ENCODE measurements at regions not wholly inside any gene's neighbourhood (a gene's known extent, or its start where the extent isn't known, plus 50 kb on each side); places are given as distances from the start of the nearest gene placed in this dataset.
A peak's percentile ranks its signal among the peaks of the same experiment; 100 is the strongest.

DNA sequence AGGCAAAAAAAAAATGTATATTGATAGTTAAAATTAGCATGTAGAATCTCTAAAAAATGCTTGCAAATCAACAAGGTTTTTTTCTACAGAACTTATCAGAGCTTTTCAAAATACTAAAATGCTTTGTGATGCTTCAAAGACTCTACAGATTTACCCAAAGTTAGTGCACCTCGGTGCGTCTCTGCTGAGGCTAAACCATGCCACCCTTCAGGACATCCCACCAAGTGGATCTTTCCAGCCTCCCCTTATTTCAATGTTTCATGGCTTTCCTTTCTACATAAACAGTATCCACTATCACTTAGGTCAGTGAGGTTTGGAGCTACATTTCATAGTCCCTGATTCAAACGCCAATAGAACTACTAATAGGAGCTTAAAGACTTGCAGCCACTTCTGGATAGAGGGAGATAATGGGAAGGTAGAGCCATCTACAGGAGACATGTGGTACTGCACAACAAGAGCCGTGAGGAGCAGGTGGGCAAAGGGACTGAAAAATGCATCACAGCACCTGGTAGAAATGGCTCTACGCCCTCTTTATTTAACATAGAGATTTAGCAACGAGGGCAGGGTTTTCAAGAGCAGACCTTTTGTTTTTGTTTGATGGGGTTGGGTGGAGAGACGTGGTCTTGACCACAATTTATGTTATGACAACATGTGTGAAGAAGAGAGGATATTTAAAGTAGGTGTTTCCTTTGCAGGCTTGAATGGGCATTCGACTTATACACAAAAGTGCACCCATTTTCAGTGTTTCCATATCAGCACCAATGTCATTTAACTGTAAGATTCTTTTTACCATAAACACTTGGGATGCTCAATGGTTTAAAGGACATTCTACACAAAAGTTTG is 56.1 kb upstream of the SLC35G4 start:
- peak; percentile 23 to 26 for DNase-seq

DNA sequence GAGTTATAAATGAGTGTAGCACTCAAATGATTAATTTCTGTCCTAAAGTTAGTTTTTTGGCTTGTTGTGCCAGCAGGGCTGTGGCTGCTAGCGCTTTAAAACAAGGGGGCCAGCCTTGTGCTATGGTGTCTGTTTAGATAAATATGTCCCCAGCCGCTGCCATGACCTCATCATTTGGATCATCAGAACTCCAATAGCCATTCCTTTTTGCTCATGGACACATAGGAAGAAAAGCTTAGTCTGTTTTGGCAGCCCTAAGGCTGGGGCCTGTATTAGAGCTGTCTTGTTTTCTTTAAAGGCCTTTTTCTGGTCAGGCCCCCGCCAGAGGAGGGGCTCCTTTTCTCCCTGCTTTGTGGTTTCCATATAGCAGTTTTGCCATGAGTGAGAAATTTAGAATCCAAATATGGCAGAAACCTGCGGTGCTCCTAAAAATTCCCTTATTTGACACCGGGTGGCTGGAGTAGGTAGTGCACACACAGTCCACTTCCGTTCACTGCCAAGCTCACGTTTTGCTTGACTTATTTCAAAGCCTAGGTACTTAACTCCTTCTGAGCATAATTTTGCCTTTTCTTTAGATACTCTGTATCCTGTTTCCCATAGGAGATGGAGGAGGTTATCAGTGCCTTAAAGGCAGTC is 60.4 kb upstream of the SLC35G4 start:
- no peak for DNase-seq

DNA sequence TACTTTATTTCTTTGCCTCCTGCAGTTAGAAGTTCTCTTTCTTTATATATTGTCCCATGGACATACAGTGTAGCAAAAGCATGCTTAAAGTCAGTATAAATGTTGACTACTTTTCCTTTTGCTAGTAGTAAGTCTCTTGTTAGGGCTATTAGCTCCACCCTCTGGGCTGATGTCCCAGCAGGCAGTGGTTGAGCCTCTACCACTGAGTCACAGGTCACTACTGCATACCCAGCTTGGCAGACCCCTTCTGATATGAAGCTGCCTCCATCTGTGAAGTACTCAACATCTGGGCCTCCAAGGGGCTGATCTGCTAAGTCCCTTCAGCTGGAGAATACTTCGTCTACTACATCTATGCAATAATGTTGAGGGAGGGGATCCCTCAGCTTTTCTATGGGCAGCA is 61.0 kb upstream of the SLC35G4 start:
- DNase-seq = no peak

DNA sequence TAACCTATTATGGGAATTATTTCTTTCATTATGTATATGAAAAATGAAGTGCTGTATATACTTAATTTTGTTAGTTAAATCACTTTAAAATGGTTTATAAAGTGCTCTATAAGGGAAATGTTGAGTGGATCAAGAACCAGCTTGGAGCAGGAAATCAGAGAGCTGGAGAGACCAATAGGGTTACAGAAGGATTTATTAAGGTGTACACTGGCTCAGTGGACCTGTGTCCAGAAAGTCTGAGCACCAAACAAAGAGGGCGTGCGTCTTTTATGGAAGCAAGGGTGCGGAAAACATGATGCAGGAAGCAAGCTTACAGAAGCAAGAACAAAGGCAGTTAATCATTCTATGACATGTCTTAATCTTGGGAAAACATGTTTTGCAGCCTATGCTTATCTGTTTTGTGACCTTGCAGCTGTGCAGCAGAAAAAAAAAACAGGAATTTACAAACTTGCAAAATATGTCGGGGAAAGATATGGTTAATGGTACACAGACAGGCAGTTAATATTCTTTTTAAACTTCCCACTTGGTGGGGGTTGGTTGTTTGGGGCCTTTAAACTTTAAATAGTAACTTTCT is 65.2 kb upstream of the SLC35G4 start:
- DNase-seq = no peak

DNA sequence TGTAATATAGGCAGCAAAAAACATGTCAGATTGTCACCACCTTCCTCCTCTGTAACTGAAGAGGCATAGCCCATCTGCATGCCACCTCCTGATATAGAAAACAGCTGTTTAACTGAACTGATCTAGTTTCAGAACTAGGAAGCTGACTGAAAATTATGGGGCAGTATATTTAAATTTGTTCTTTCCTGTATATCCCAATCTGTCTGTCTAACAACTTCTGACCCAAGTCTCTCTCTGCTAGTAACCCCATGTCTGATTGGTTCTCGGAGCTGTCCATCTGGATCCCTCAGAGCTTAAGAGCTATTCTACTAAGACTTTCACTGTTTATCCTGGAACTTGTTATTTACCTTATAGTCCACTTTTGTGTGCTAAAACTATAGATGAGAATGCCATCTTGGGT is 68.2 kb upstream of the SLC35G4 start:
- DNase-seq = no peak

DNA sequence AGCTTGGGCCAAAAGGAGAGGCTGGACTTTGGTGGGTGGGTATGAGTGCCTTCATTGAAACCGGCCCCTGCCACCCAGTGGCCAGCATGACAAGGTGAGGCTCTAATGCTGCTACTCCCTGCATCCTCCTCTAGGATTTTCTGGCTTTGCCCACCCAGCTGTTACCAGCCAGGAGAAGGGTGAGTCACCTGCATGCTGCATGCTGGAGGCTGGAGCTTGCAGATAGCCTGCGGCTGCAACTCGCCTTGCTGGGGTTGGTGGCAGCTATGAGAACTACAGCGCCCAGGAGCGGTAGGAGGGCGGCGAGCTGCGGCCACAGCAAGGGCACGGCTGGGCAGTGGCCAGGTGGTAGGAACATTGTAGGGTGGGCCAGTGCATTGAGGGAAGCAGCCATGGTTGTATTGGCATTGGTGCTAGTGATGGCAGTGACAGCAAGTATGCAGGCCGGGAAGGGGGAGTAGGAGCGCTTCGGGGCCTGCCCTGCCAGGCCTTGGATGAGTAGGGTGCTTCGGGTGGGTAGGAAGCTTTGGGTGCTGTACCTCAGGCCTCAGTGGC is 75.4 kb upstream of the SLC35G4 start:
- DNase-seq = no peak

DNA sequence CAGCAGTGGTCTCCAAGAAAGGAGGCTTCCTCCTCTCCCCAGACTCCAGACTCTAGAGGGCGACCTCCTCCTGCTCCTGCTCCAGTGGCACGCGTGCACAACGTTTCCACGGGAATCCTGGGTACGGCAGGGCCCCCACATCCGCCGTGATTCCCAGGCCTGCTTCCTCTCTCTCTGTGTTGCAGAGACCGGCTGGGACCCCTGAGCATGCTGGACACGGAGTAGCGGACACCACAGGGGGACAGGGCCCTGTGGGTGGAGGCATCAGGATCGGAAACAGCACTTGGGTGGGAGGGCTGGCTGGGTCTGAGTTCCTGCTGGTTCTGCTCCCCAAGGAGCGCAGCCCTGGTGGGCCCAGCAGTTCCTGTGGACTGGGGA is 75.9 kb upstream of the SLC35G4 start:
- DNase-seq = no peak

DNA sequence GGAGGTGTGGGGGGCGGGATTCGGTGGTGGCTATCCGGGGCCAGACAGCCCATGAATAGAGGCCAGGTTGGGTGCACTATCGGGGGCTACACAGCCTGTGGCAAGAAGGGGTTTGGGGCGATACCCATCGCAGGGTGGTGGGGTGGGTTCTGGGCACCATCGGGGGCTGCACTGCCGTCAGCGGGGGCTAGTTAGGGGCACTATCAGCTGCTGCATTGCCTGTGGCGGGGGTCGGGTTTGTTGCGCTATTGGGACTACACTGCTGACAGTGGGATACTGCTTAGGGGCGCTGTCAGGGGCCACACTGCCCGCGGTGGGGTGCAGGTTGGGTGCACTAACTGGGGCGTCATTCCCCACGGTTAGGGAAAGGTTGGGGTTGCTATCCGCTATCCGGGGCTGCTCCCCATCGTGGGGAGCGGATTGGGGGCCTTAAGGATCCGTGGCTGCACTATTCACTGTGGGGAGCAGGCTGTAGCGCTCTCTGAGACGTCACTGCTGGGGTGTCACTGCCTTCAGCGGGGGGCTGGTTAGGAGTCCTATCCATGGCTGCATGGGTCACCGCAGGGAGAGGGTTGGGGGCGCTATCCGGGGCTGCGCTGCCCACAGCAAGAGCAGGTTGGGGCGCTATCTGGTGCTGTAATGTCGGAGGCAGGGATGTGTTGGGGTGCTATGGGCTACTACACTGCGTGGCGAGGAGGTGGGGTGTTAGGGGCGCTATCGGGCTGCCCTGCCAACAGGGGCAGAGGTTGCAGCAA is 76.5 kb upstream of the SLC35G4 start:
- no peak for DNase-seq

DNA sequence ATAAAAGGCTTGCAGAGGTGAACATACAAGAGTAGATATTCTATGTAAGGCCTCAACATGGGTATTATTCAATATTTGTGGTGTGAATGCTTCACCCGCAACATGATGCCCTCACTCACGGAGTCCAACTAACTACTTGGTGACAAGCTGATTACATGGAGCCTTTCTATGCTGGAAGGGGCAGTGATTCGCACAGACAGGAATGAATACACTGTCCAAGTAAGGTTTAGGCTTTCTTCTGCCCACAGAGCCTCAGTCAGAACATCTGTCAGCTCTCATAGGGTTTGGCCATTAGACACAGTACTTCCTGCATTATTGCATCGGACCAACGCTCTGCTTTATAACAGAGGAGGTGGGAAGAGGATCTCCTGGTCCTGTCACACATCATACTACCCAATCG is 80.3 kb upstream of the SLC35G4 start:
- no peak for DNase-seq

DNA sequence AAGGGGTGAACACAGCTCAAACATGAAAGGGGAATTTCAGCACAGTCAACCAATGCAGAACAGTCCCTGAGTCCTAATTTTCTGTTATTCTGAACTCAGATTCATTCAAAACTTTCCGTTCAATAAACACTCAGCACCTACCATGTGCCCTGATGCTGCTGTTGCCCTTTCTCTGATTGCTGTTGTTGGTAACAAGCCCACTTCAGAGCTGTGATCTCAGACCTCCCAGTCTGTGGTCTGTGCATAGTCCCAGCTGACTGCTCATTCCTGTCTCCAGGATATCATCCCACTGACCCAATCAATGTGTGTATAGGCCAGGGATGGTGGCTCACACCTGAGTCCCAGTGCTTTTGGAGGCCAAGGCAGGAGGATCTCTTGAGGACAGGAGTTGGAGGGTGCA is 82.7 kb upstream of the SLC35G4 start:
- DNase-seq = no peak

DNA sequence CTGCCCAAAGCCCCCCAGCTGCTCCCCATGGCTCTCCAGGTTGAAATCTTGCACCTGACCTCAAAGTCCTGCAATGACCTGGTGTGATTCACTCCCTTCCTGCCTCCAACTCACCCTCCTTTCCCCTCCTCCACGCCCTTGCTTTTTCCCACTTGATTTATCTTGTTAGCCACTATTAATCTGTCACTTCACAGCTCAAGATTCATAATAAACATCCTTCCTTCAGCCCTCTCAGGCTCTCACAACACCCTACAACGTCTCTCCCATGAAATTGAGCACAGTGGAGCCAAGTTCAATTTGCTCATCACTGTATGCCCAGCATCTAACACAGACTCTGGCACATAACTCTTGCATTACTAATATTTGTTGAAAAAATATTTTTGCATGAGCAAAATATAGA is 85.6 kb upstream of the SLC35G4 start:
- no peak for DNase-seq

DNA sequence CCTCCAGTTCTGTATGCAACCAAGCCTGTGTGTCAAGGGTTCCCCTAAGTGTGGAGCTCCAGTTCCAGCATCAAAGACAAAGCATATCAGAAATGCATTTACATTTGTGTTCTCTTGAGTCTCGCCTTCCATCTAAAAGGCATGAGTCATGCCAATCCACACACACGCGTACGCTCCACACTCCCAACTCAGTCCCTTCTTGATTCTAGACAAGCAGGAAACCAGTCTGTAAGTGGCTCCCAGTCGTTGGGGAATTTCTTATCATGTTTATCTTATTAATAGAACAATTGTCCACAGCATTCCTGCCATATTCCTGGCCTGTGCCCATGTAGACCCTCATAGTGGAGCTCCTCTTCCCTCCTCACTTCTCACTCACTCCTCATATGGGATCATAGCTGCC is 86.4 kb upstream of the SLC35G4 start:
- DNase-seq = no peak

DNA sequence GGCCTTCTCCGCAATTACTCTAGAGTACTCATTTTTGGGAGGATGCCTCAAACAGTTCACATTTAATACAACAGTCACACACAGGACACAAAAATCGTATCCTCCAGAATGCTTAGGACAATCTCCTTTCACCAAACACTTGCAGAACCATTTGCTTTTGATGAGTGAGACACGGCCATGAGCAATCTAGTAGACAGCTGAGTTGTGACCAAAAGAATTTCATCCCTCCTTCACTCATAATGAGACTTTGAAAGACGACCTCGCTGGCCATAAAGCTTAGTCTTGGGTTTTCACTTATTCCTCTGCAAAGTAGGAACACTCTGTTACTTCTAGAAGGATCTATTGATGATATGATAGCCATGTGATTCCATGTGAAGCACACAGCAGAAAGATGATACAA is 87.5 kb upstream of the SLC35G4 start:
- DNase-seq = no peak

DNA sequence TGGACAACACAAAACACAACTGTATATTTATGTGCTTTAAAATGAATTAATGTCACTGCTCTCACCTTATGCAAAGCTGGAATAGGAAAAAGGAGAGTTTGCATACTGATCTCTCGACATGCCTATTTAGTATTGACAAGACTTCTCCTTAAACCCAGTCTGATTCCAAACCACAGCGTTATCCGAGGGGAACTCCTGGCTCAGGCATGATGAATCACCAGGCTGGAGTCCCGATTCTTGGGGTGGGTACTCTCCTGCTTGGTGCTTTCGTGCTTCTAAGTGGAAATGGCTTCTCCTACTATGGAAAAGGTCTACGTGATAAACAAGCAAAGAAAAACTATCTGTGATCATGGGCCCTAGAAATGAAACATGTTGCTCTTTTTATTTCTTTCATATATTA is 88.9 kb upstream of the SLC35G4 start:
- no peak for DNase-seq

DNA sequence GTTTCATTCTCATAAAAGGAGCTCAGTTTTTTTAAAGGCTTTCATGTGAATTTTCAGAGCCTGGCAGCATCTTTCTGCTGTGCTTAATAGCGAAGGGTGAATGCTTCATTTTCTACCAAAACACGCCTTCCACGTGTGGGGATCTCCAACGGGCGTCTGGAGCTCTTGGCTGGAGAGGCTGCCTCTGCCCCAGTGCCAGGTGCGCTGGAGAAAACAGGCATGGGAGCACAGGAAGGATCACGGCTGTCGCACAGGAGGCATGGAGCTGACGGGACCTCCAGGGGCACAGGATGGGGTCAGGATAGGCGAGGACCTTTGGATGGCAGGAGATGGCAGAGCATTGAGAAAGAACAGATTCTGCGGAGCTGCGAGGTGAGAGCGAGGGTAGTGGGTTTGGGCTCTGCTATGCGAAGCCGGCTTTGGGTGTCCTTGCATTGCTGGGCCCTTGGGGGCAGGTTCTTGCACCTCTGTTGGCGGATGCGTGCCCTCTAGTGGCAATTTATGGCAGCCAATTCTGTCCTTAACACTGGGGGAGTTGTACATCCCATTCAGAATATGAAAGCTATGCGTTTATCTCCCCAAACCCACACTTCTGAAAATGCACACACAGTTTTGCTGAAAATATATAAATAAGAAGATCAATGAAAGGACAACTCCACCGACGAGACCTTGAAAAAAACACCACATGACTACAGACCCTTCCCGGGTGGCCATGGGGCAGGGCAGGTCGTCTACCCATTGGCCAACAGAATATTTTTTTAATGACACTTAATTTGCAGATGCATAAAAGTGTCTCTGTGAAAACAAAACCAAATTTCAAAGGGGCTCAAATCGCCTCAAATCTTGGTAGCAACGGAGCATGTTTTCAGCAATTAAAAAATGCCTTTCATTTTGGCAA is 90.4 kb upstream of the SLC35G4 start:
- DNase-seq = peak; percentile 23 to 61

DNA sequence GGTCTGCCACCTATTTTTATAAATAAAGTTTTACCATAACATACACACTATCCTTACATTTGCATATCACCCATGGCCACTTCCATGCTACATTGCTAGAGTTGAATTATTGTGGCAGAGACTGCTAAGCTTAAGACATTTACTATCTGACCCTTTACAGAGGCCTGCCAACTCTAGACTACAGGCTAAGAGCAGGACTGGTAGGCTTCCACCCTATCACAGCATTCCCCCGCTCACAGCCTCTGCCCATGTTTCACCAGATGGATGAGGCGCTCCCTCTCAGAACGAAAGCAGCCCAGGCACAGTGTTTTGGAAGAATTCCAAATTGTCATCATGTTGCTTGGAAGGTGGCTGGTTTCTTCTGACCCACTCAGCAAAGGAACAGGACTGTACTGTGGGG is 91.7 kb upstream of the SLC35G4 start:
- DNase-seq = no peak

DNA sequence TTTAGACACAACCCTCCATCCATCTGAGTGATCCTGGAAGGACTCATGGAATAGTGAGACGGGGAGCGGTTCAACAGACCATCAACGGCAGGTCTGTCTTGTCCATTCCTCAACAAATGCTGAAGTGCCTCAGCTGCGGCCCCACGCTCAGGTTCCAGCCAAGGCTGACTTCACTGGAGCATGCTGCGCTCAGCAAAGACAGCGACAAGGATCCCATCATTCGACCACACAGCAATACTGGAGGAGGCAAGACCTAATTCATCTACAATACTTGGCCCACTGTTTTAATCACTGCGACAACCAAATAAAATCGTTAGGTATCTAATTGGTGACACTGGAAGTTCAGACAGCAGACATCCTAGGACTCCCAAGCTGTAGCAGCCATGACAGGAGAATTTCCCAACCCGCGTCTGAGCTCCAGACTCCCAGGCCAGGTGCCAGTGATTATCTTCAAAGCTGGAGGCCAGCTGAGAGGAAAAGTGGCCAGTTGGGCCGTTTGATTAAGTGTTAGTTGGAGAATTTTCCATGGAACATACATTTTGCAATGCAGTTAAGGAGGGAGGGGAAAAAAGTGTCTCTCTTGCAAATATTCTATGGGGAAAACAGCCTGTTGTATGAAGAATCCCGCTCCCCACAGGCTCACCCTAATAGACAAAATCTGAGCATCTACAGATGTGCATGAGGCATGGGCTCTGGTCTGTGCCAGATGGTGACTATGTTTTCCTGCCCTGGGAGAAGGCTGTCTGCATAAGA is 92.5 kb upstream of the SLC35G4 start:
- DNase-seq = no peak

DNA sequence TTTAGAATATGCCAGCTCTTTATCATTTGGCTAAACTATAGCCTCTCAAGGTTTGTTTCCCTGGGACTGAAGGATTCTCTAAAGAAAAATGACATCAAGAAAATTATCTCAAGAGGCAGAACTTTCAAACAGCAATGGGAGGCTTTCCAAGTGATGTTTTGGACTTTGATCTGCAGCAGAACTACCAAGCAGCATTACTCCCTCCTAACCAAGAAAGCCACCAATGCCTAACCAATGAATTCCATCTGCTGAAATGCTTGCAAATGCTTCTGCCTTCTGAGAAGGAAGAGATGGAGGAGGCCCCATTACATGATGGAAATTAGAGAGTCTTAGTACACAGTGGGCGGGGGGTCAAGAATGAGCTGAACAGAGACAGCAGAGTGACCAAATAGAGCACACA is 95.1 kb upstream of the SLC35G4 start:
- DNase-seq = no peak

DNA sequence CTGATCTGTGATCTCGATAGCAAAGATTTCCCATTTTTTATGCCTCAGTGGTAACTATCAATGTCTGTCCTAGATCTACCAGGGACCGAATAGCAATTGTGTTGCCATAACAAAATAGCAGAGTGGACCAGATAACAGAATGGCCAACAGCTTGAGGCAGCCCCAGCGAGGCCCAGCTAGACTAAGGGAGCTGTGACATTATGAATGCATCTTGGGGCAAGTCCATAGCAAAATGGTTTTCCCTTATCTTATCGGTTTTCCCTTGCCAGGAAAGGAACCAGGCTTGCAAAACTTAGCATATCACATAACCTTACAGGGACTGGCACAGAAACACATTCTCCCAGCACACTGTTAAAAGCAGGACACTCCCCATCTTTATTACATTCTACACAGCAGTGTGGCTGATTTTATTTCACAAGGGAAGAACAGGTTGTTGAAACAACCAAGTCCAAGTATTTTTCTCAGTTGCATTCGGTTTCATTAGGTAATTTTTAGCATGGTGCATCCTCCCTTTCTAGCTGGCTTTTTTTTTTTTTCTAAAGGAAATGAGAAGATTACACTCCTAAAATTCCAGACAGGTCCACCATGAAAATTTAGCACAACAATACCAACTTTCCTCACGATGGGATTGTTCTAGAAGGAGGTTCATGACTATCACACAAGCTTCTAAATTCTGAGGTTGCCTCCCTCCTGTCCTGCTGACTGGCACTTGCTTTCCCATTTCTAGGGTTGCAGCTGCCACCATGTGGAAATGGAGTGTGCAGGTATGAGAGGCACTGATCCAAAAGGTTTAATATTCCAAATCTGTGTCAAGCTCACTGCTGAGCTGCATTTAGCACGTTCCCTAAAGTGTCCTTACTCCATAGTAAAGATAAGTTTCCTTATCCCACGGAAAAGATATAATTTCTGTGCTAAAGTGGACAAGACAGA is 97.0 kb upstream of the SLC35G4 start:
- DNase-seq = no peak

DNA sequence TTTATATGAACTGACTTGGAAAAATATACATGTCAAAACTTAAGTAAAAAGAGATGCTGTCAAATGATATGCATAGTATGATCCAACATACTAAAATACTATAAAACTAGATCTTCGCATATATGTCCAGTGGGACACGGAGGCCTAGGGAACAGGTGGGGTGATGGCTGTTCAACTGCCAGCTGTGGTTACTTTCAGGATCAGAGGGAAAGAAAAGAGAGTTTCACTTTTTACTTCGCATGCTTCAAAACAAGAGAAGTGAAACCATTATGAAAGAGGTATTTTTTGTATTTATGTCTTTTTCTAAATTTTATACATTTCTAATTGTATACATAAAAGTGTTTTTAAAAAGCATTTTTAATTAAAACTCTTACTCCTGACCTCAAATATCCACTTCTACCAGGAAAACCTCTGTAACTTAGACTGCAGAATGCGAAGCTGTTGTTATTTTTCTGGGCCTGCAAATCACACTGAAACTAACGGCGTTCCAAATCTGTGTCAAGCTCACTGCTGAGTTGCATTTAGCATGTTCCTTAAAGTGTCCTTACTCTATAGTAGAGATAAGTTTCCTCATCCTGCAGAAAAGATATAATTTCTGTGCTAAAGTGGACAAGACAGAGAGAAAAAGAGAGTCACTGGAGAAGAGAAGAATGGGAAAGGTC is 97.8 kb upstream of the SLC35G4 start:
- no peak for DNase-seq
